Mammary epithelial cell (primary cell): ENCODE measurements at regions not wholly inside any gene's neighbourhood (a gene's known extent, or its start where the extent isn't known, plus 50 kb on each side); places are given as distances from the start of the nearest gene placed in this dataset.

ENCODE experiments used
- EZH2 ChIP-seq: IDR thresholded peaks from 2 replicates; pipeline ENCODE4 v1.6.1; 2012; ENCODE audit warnings: low read length, inconsistent platforms, borderline replicate concordance
- TF ChIP-seq, protein P1 (sequence below), 2 donors: IDR thresholded peaks in 1 of 2; conservative IDR thresholded peaks in 1 of 2; 2 replicates each; pipeline ENCODE4 v1.5.1; 2011 to 2012; ENCODE audit warnings: inconsistent platforms in 2 of 2, low read length in 2 of 2, mild to moderate bottlenecking in 2 of 2, control low read depth in 1 of 2, low read depth in 1 of 2; ENCODE audit not compliant: insufficient read depth in 1 of 2; ENCODE audit errors: extremely low read depth in 1 of 2

DNA sequence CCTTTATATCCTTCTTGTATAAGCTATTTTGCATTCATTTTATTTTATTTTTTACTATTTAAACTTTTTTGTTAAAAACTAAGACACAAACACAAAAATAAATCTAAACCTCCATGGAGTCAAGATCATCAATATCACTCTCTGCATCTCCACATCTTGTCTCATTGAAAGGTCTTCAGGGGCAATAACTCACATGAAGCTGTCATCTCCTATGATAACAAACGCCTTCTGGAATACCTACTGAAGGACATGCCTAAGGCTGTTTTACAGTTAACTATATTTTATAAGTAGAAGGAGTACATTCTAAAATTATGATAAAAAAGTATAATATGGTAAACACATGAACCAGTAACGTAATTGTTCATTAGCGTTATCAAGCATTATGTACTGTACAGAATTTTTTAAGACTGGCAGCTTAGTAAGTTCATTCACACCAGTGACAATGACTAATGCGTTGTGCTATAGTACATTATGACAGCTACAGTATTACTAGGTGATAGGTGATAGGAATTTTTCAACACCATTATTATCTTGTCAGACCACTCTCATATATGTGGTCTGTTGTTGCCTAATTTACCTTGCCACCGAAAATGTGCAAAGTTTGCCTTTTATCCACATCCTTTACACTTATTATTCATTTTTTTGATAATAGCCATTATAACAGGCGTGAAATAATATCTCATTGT is 390.7 kb upstream of the SLITRK1 start:
- no peak for TF ChIP-seq EZH2
- TF ChIP-seq, protein P1, sequence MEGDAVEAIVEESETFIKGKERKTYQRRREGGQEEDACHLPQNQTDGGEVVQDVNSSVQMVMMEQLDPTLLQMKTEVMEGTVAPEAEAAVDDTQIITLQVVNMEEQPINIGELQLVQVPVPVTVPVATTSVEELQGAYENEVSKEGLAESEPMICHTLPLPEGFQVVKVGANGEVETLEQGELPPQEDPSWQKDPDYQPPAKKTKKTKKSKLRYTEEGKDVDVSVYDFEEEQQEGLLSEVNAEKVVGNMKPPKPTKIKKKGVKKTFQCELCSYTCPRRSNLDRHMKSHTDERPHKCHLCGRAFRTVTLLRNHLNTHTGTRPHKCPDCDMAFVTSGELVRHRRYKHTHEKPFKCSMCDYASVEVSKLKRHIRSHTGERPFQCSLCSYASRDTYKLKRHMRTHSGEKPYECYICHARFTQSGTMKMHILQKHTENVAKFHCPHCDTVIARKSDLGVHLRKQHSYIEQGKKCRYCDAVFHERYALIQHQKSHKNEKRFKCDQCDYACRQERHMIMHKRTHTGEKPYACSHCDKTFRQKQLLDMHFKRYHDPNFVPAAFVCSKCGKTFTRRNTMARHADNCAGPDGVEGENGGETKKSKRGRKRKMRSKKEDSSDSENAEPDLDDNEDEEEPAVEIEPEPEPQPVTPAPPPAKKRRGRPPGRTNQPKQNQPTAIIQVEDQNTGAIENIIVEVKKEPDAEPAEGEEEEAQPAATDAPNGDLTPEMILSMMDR (conservative IDR thresholded peaks at IDR 0.05 in 1 of 2, IDR thresholded peaks at IDR 0.05 in 1 of 2; ENCODE audit: extremely low read depth in 1 of 2, insufficient read depth in 1 of 2, low read depth in 1 of 2, low read length in 2 of 2): no peak
